ENCODE measurements at regions not wholly inside any gene's neighbourhood (a gene's known extent, or its start where the extent isn't known, plus 50 kb on each side); places are given as distances from the start of the nearest gene placed in this dataset.

DNA sequence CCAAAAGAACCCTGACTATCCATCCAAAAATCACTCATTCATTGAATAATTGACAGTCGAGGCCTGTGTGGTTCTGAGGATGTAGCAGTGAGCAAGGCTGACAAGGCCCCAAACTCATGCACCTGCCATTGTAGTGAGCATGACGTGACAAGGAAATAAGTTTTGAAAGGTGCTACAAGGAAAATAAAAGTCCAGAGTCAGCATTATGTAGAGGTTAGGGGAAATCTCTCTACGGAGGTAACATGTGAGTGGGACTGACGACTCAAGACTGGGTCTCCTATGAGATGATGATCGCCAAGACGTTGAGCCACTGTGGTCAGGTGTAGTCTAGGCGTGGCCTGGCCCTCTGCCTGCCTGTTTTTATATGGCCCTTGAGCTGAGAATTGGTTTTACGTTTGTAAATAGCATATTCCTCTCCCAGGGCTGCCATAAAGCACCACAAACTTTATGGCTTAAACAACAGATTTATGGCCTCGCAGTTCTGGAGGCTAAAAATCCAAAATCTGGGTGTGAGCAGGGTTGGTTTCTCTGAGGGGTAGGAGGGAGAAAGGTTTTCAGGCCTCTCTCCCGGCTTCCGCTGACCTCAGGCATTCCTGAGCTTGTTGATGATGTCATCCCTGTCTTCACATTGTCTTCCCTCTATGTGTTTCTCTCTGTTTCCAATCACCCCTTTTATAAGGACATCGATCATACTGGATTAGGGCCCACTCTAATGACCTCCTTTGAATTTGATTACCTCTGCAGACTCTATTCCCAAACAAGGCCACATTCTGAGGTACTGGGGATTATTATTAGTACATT, 206.4 kb upstream of the EGFLAM start:
- H3K27me3 ChIP-seq, result no peaks in the 10 kb centered on the region
- H3K4me3 ChIP-seq, result no peak overlapping the region
- H3K9me3 ChIP-seq, result no peaks in the 10 kb centered on the region
- no peak for DNase-seq (ENCODE audit: low spot score)
- H3K36me3 ChIP-seq, result no peaks in the 10 kb centered on the region
- no peaks in the 10 kb centered on the region for H3K4me1 ChIP-seq
- TF ChIP-seq, protein P1, sequence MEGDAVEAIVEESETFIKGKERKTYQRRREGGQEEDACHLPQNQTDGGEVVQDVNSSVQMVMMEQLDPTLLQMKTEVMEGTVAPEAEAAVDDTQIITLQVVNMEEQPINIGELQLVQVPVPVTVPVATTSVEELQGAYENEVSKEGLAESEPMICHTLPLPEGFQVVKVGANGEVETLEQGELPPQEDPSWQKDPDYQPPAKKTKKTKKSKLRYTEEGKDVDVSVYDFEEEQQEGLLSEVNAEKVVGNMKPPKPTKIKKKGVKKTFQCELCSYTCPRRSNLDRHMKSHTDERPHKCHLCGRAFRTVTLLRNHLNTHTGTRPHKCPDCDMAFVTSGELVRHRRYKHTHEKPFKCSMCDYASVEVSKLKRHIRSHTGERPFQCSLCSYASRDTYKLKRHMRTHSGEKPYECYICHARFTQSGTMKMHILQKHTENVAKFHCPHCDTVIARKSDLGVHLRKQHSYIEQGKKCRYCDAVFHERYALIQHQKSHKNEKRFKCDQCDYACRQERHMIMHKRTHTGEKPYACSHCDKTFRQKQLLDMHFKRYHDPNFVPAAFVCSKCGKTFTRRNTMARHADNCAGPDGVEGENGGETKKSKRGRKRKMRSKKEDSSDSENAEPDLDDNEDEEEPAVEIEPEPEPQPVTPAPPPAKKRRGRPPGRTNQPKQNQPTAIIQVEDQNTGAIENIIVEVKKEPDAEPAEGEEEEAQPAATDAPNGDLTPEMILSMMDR (IDR thresholded peaks at IDR 0.05), result no peak
- H3K27ac ChIP-seq, result no peak overlapping the region

DNA sequence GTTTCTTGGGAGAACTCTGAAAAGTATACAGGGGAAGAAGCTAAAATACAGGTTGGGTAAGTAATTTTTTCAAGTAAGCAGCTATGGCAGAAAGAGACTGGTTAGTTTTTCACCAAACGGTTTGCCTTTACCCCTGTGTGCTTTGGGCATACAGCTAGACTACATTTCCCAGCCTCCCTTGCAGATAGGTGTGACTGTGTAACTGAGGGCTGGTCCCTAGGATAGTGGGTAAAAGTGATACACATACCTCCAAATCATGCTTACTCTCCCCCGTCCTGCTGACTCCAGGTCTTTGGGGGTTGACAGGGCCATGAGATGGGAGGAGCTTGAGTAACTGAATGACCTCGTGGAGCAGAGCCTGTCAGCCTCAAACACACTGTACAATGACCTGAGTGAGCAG, 208.6 kb upstream of the GDNF start:
- no peaks in the 10 kb centered on the region for H3K27me3 ChIP-seq
- H3K4me3 ChIP-seq, result no peak overlapping the region
- H3K27ac ChIP-seq, result no peak overlapping the region
- no peaks in the 10 kb centered on the region for H3K4me1 ChIP-seq
- TF ChIP-seq, protein P1 (IDR thresholded peaks at IDR 0.05), result no peak
- H3K9me3 ChIP-seq, result no peaks in the 10 kb centered on the region
- no peak for DNase-seq (ENCODE audit: low spot score)
- no peaks in the 10 kb centered on the region for H3K36me3 ChIP-seq

DNA sequence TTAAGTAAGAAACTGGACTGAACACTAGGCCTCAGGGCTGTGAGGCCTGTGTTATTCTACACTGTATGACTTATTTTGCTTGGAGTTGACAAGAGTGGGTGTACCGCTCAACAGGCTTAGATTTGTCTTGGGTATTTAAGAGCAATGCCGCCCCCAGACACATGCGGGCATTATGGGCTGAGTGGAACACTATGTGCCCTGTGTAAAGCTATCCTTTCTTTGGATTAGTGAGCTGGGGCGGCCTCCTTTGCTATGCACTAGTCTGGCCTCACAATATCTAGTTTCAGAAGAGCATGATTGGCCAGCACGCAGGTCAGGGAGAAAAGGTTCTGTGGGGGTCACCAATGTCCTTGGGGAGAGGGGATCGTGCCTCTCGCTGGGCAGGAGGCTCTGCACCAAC, 206.3 kb upstream of the GDNF start:
- no peak overlapping the region for H3K4me3 ChIP-seq
- no peaks in the 10 kb centered on the region for H3K27me3 ChIP-seq
- no peaks in the 10 kb centered on the region for H3K36me3 ChIP-seq
- TF ChIP-seq, protein P1 (IDR thresholded peaks at IDR 0.05), result no peak
- no peak for DNase-seq (ENCODE audit: low spot score)
- no peak overlapping the region for H3K27ac ChIP-seq
- H3K9me3 ChIP-seq, result no peaks in the 10 kb centered on the region
- no peaks in the 10 kb centered on the region for H3K4me1 ChIP-seq

DNA sequence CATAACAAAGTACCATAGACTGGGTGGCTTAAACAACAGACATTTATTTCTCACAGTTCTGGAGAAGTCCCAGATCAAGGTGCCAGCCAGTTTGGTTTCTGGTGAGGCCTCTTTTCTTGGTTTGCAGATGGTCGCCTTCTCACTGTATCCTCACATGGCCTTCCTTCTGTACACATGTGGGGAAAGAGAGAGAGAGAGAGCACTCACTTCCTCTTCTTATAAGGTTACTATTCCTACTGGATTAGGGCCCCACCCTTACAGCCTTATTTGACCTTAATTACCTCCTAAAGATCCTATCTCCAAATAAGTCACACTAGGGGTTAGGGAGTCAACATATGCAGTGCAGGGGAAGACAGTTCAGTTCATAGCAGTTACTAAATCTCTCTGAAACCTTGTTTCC, 205.6 kb upstream of the GDNF start:
- TF ChIP-seq, protein P1 (IDR thresholded peaks at IDR 0.05), result no peak
- no peak for DNase-seq (ENCODE audit: low spot score)
- Histone ChIP-seq H3K27ac (no peak overlapping the region), H3K27me3 (no peaks in the 10 kb centered on the region), H3K4me3 (no peak overlapping the region), H3K36me3 (no peaks in the 10 kb centered on the region), H3K9me3 (no peaks in the 10 kb centered on the region), H3K4me1 (no peaks in the 10 kb centered on the region)

DNA sequence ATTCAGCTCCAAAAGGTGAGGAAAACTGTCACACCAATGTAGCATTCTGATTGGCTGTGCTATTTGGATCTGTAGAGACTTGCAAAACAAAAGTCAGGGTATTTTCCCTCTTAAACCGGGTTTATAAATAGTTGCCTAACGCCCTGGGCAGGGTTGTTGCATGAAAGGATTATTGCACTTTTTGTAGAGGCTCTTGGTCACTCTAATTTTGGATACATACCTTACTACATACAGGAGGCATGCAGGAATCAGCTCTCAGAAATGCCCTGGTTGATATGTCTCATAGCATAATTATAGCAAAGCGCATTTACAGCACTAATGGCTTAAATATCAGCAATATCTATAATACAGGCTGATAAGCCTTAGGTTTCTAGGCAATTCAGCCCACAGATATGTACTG, 200.0 kb upstream of the GDNF start:
- H3K4me1 ChIP-seq, result no peaks in the 10 kb centered on the region
- no peaks in the 10 kb centered on the region for H3K36me3 ChIP-seq
- H3K27ac ChIP-seq, result no peak overlapping the region
- no peaks in the 10 kb centered on the region for H3K27me3 ChIP-seq
- no peaks in the 10 kb centered on the region for H3K9me3 ChIP-seq
- no peak for DNase-seq (ENCODE audit: low spot score)
- H3K4me3 ChIP-seq, result no peak overlapping the region
- TF ChIP-seq, protein P1 (IDR thresholded peaks at IDR 0.05), result no peak

DNA sequence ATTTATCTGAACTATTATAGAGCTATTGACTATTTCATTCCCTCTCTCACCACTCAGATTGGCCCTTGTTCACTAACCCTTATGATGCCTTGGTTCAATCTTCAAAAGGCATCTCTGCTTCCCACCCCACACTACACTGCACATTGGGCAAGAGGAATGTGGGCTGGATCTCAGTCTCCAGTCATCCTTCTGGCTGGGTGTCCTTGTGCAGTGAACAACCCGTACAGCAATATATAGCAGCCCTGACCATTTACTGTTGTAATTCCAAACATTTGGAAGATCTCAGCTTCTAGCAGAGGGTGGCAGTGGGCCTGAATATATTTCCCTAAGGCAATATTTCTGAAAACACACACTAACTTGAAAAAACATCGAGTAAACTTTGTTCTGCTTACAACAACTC, 199.2 kb upstream of the GDNF start:
- DNase-seq (ENCODE audit: low spot score), result no peak
- Histone ChIP-seq H3K4me1 (no peaks in the 10 kb centered on the region), H3K27me3 (no peaks in the 10 kb centered on the region), H3K27ac (no peak overlapping the region), H3K4me3 (no peak overlapping the region), H3K9me3 (no peaks in the 10 kb centered on the region), H3K36me3 (no peaks in the 10 kb centered on the region)
- TF ChIP-seq, protein P1 (IDR thresholded peaks at IDR 0.05), result no peak

All from right atrium auricular region (tissue), 2 donors.